ENCODE measurements at regions not wholly inside any gene's neighbourhood (a gene's known extent, or its start where the extent isn't known, plus 50 kb on each side); places are given as distances from the start of the nearest gene placed in this dataset.

- no peak overlapping the region for H3K27ac ChIP-seq (ENCODE audit: low read depth in 2 of 2, low read length in 1 of 2)
- CTCF ChIA-PET, result no interaction called here
Measured at GRCh38 chr2:185012643-185013042, 414.3 kb downstream of the ZNF804A start.

More at GRCh38 chr2:185012643-185013042, 414.3 kb downstream of the ZNF804A start:
- H3K9ac ChIP-seq, result no peak overlapping the region
- 46% methylated on average over 3 of the region's 3 CpGs for WGBS (ENCODE audit: low lambda C conversion rate)
- H3K9me2 ChIP-seq, result no peaks in the 10 kb centered on the region
- H2AFZ ChIP-seq (ENCODE audit: low read depth), result no peak overlapping the region
- no peaks in the 10 kb centered on the region for H3K27me3 ChIP-seq (ENCODE audit: insufficient read depth)
- no peaks in the 10 kb centered on the region for H3F3A ChIP-seq (replicated peaks; ENCODE audit: insufficient read depth)
- no peaks in the 10 kb centered on the region for H3K79me2 ChIP-seq (ENCODE audit: insufficient read depth)
- 0 out of 2 replicates have a peak, but pooled peaks cover 14% of the 10 kb centered on the region for H3K9me3 ChIP-seq
- no peaks in the 10 kb centered on the region for H3K36me3 ChIP-seq (replicated peaks in 1 of 2; ENCODE audit: control insufficient read depth in 1 of 2, insufficient read depth in 2 of 2, low read length in 1 of 2)
- H3K4me2 ChIP-seq, result no peak overlapping the region
- H3K4me1 ChIP-seq (ENCODE audit: control insufficient read depth in 1 of 2, insufficient read depth in 2 of 2, low read depth in 1 of 2, low read length in 1 of 2), result no peaks in the 10 kb centered on the region
- no peaks in the 10 kb centered on the region for H4K20me1 ChIP-seq (ENCODE audit: insufficient read depth)
- no peak for TF ChIP-seq RAD21 (IDR thresholded peaks at IDR 0.05; ENCODE audit: low read length)
- TF ChIP-seq TAF1 (IDR thresholded peaks at IDR 0.05; ENCODE audit: borderline replicate concordance, low read depth, low read length), result no peak
- no peak for TF ChIP-seq FOXJ3 (CRISPR knock-in tag; IDR thresholded peaks at IDR 0.05)
- no peak for TF ChIP-seq TEAD4 (IDR thresholded peaks at IDR 0.05; ENCODE audit: borderline replicate concordance, insufficient read depth)
- no peak for TF ChIP-seq SMC3 (IDR thresholded peaks at IDR 0.05; ENCODE audit: low read depth, low read length)
- TF ChIP-seq ELF1 (IDR thresholded peaks at IDR 0.05), result no peak
- TF ChIP-seq SIN3A (IDR thresholded peaks at IDR 0.05; ENCODE audit: borderline replicate concordance, low read depth, low read length), result no peak
- no peak for TF ChIP-seq EZH2phosphoT487 (IDR thresholded peaks at IDR 0.05; ENCODE audit: borderline replicate concordance, low read depth)
- TF ChIP-seq PBX3 (IDR thresholded peaks at IDR 0.05), result no peak
- TF ChIP-seq FOSL2 (IDR thresholded peaks at IDR 0.05; ENCODE audit: borderline replicate concordance, low read depth), result no peak
- no peak for TF ChIP-seq ZBTB33 (IDR thresholded peaks at IDR 0.05; ENCODE audit: borderline replicate concordance, low read depth)
- TF ChIP-seq EP300 (IDR thresholded peaks at IDR 0.05; ENCODE audit: borderline replicate concordance in 1 of 2, low read depth in 1 of 2, low read length in 1 of 2), result no peak
- no peak for TF ChIP-seq TCF12 (IDR thresholded peaks at IDR 0.05)
- TF ChIP-seq USF2 (IDR thresholded peaks at IDR 0.05; ENCODE audit: borderline replicate concordance, low read depth, low read length), result no peak
- TF ChIP-seq GATA2 (CRISPR knock-in tag; IDR thresholded peaks at IDR 0.05), result no peak
- TF ChIP-seq CHD2 (IDR thresholded peaks at IDR 0.05; ENCODE audit: low read length, partially characterized antibody), result no peak
- no peak for TF ChIP-seq IRF3 (IDR thresholded peaks at IDR 0.05; ENCODE audit: low read depth, low read length)
- TF ChIP-seq MXI1 (IDR thresholded peaks at IDR 0.05; ENCODE audit: low read depth, low read length), result no peak
- no peak for TF ChIP-seq NFIC (IDR thresholded peaks at IDR 0.05; ENCODE audit: borderline replicate concordance)
- DNase-seq, result no peak
- POLR2A ChIA-PET, result no interaction called here
- H3K4me3 ChIP-seq (ENCODE audit: low read depth in 2 of 2, low read length in 1 of 2), result no peak overlapping the region
